ENCODE measurements at regions not wholly inside any gene's neighbourhood (a gene's known extent, or its start where the extent isn't known, plus 50 kb on each side); places are given as distances from the start of the nearest gene placed in this dataset.

- no peak for TF ChIP-seq CTCF (IDR thresholded peaks at IDR 0.05; ENCODE audit: low read depth, low read length, poor library complexity, severe bottlenecking)
- no peak for TF ChIP-seq EZH2phosphoT487 (IDR thresholded peaks at IDR 0.05; ENCODE audit: borderline replicate concordance, low read length)
These were observed 173.3 kb downstream of the TRIB2 start for GRCh38 chr2:12890066-12890465.

Measured in DOHH2 (cell line).